ENCODE measurements at regions not wholly inside any gene's neighbourhood (a gene's known extent, or its start where the extent isn't known, plus 50 kb on each side); places are given as distances from the start of the nearest gene placed in this dataset.

DNA sequence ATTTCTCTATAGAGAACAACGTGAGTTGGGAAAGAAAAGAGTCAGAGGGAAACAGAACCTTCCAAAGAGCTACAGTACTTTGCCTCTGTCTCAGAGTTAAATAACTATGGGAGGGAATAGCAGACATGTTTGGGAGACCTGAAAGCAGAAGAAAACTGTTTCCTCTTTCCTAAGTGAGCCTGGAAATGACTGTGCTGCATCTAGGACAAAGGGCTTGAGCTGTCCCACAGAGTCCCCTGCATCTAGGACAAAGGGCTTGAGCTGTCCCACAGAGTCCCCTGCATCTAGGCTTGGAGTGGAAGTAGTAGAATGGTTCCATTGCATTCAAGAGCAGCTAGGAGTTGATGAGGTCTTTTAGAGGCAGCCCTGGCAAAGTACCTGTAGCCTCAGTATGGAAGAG, 149.7 kb downstream of the DKK1 start:
- Mint-ChIP-seq H3K4me3 (ENCODE audit: unreplicated experiment) (no peak overlapping the region), H3K4me1 (ENCODE audit: low read depth, unreplicated experiment) (no peaks in the 10 kb centered on the region), H3K27me3 (ENCODE audit: unreplicated experiment) (peaks cover under 1% of the 10 kb centered on the region), H3K36me3 (ENCODE audit: unreplicated experiment) (no peaks in the 10 kb centered on the region), H3K27ac (ENCODE audit: unreplicated experiment) (no peak overlapping the region), H3K9me3 (ENCODE audit: unreplicated experiment) (no peaks in the 10 kb centered on the region)
- DNase-seq = no peak
- TF ChIP-seq, protein P1, sequence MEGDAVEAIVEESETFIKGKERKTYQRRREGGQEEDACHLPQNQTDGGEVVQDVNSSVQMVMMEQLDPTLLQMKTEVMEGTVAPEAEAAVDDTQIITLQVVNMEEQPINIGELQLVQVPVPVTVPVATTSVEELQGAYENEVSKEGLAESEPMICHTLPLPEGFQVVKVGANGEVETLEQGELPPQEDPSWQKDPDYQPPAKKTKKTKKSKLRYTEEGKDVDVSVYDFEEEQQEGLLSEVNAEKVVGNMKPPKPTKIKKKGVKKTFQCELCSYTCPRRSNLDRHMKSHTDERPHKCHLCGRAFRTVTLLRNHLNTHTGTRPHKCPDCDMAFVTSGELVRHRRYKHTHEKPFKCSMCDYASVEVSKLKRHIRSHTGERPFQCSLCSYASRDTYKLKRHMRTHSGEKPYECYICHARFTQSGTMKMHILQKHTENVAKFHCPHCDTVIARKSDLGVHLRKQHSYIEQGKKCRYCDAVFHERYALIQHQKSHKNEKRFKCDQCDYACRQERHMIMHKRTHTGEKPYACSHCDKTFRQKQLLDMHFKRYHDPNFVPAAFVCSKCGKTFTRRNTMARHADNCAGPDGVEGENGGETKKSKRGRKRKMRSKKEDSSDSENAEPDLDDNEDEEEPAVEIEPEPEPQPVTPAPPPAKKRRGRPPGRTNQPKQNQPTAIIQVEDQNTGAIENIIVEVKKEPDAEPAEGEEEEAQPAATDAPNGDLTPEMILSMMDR (IDR thresholded peaks at IDR 0.05; ENCODE audit: partially characterized antibody, unreplicated experiment) = no peak

DNA sequence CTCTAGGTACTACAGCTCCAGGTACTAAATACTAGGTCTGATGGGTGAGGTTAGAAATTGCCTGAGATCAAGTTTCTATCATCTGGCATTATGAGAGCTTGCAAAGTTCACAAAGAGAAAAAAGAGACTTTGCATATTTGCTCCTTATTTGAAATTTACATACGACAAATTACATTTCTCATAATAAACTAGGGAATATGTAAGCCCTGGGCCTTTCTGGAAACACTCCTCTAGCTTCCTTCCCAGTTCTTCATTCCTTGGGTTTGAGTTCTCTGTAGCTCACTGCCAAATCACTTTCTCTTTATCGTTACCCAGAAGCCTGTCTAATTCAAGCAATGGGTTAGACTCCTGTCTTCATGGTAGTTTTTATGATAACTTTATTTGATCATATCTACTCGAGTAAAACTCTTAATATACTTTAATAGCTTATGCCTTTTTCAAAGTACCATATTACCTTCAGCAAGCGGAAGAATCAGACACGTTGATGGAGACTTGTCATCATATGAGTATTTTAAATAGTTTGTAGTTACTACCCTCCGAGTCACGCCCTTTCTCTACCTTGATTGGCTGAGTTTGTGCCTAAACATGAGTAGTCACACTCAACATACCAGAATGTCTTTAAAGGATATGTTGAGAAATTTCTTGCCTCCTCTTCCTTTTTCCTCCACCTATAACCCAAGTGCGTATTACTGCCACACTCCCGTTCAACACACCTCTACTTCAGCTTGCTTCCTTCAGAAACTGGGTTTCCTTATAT, 150.5 kb downstream of the DKK1 start:
- H3K9me3 Mint-ChIP-seq (ENCODE audit: unreplicated experiment) = no peaks in the 10 kb centered on the region
- H3K4me3 Mint-ChIP-seq (ENCODE audit: unreplicated experiment) = no peak overlapping the region
- TF ChIP-seq, protein P1 (IDR thresholded peaks at IDR 0.05; ENCODE audit: partially characterized antibody, unreplicated experiment) = no peak
- no peaks in the 10 kb centered on the region for H3K4me1 Mint-ChIP-seq (ENCODE audit: low read depth, unreplicated experiment)
- H3K27ac Mint-ChIP-seq (ENCODE audit: unreplicated experiment) = no peak overlapping the region
- peaks cover 5% of the 10 kb centered on the region for H3K27me3 Mint-ChIP-seq (ENCODE audit: unreplicated experiment)
- H3K36me3 Mint-ChIP-seq (ENCODE audit: unreplicated experiment) = no peaks in the 10 kb centered on the region
- no peak for DNase-seq

DNA sequence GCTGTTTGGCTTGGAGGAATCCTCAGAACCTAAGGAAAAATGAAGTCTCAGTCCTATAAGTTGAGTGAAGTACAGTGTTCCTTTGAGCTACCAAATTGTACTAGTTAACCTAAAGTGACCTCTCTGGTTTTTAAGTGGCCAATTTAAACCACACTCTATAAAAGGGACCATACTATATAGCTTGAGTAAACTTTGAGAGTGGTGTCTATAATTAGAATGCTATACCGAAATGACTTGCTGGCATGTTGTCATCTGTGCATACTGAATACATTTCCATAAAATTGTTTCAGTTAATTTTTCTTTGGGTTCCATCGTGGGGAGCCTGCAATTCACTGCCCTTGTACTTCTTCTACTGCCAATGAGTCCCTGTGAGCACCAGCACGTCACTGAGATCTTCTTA, 151.1 kb downstream of the DKK1 start:
- no peaks in the 10 kb centered on the region for H3K4me1 Mint-ChIP-seq (ENCODE audit: low read depth, unreplicated experiment)
- TF ChIP-seq, protein P1 (IDR thresholded peaks at IDR 0.05; ENCODE audit: partially characterized antibody, unreplicated experiment) = no peak
- H3K27ac Mint-ChIP-seq (ENCODE audit: unreplicated experiment) = no peak overlapping the region

DNA sequence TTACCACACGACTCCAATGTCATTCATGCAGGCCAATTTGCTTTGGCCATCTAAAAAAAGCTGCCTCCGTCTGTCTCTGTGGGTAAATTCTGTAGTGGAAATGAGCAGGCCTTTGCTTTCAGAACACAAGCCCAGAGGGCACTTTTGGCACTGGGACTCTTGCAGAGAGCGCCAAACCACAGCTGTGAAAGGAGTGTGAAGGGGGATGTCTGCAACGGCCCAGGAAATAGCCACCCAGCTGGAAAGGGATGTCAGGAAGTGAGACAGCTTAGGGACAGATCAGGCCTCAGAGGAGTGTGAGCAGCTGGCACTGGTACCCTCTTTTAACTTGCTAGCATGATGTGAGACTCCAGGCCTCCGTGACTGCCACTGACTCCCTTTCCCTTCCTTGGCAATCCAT, 152.4 kb downstream of the DKK1 start:
- TF ChIP-seq, protein P1 (IDR thresholded peaks at IDR 0.05; ENCODE audit: partially characterized antibody, unreplicated experiment) = no peak
- Mint-ChIP-seq H3K36me3 (ENCODE audit: unreplicated experiment) (no peaks in the 10 kb centered on the region), H3K9me3 (ENCODE audit: unreplicated experiment) (no peaks in the 10 kb centered on the region), H3K27me3 (ENCODE audit: unreplicated experiment) (peaks cover 5% of the 10 kb centered on the region), H3K27ac (ENCODE audit: unreplicated experiment) (no peak overlapping the region), H3K4me1 (ENCODE audit: low read depth, unreplicated experiment) (no peaks in the 10 kb centered on the region), H3K4me3 (ENCODE audit: unreplicated experiment) (no peak overlapping the region)
- no peak for DNase-seq

More for the DNA sequence above, 151.1 kb downstream of the DKK1 start:
- peaks cover 5% of the 10 kb centered on the region for H3K27me3 Mint-ChIP-seq (ENCODE audit: unreplicated experiment)
- no peak overlapping the region for H3K4me3 Mint-ChIP-seq (ENCODE audit: unreplicated experiment)
- no peaks in the 10 kb centered on the region for H3K36me3 Mint-ChIP-seq (ENCODE audit: unreplicated experiment)
- no peak for DNase-seq
- H3K9me3 Mint-ChIP-seq (ENCODE audit: unreplicated experiment) = no peaks in the 10 kb centered on the region

DNA sequence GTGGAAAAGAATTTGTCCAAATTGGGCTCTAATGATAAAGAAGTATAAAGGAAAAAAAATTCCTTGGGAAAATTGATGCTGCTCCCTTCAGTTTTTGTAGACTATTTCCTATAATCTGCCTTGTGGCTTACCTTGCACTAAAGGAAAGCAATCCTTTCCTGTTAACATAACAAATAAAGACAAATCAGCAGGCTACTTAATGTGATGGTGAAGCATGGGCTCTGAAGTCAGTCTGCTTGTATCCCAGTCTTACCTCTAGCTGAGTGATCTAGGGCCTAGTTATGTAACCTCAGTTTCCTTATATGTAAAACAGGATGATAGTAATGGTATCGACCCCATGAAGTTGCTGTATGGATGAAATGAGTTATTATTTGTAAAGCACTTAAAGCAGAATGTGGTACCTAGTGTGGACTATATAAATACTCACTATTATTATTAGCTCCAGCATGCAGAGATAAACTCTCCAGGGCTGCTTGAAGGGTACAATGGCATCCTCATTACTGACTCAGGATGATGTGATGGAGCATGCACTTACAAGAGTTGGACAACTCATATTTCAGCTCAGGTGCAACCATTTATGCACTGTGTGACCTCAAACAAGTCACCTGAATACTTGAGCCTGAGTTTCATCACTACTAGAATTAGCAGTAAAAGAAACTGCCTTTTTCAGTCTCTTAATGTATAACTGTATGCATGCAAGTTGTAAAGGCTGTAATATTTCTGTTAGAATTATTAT, 156.1 kb downstream of the DKK1 start:
- H3K4me1 Mint-ChIP-seq (ENCODE audit: low read depth, unreplicated experiment) = no peaks in the 10 kb centered on the region
- H3K36me3 Mint-ChIP-seq (ENCODE audit: unreplicated experiment) = no peaks in the 10 kb centered on the region
- no peaks in the 10 kb centered on the region for H3K9me3 Mint-ChIP-seq (ENCODE audit: unreplicated experiment)
- H3K4me3 Mint-ChIP-seq (ENCODE audit: unreplicated experiment) = no peak overlapping the region
- TF ChIP-seq, protein P1 (IDR thresholded peaks at IDR 0.05; ENCODE audit: partially characterized antibody, unreplicated experiment) = no peak
- DNase-seq = no peak
- H3K27me3 Mint-ChIP-seq (ENCODE audit: unreplicated experiment) = peaks cover 5% of the 10 kb centered on the region
- no peak overlapping the region for H3K27ac Mint-ChIP-seq (ENCODE audit: unreplicated experiment)
